Adrenal gland (tissue), 9 donors: ENCODE measurements at regions not wholly inside any gene's neighbourhood (a gene's known extent, or its start where the extent isn't known, plus 50 kb on each side); places are given as distances from the start of the nearest gene placed in this dataset.
A peak's percentile ranks its signal among the peaks of the same experiment; 100 is the strongest.

Source experiments
- DNase-seq, 7 donors: peaks; one replicate each; pipeline ENCODE4 v3.0.0-alpha.2; 2019 to 2020
- H3K27ac ChIP-seq, 5 donors: fragments of 200-600 bp; sonication (generic) in 4 of 5; 1 replicate in 3 of 5; 2 replicates in 2 of 5; pipeline versions ENCODE4 v1.5.1 to v1.8.0; 2016 to 2020; ENCODE audit warnings: mild to moderate bottlenecking in 1 of 5
- H3K27me3 ChIP-seq: fragments of 200-600 bp; 2 replicates; pipeline ENCODE4 v1.8.0; 2021
- H3K36me3 ChIP-seq, 2 donors: fragments of 200-600 bp; replicated peaks in 1 of 2; 1 replicate in 1 of 2; 2 replicates in 1 of 2; pipeline versions ENCODE4 v1.5.1 to v1.8.0; 2018 to 2022
- H3K4me1 ChIP-seq, 2 donors: fragments of 200-600 bp; replicated peaks in 1 of 2; 1 replicate in 1 of 2; 2 replicates in 1 of 2; pipeline versions ENCODE4 v1.5.1 to v1.8.0; 2018 to 2021
- H3K4me3 ChIP-seq, 4 donors: fragments of 200-600 bp; sonication (generic) in 3 of 4; one replicate each; pipeline ENCODE4 v1.5.1; 2016 to 2018
- H3K9me3 ChIP-seq, 3 donors: fragments of 200-600 bp; sonication (generic) in 1 of 3; replicated peaks in 1 of 3; 1 replicate in 2 of 3; 2 replicates in 1 of 3; pipeline versions ENCODE4 v1.5.1 to v1.8.0; 2016 to 2021
- POLR2A ChIP-seq, 2 donors: fragments of 450-650 bp; IDR thresholded peaks; one replicate each; pipeline ENCODE4 v1.6.1; 2017; ENCODE audit warnings: antibody characterized with exemption in 2 of 2, mild to moderate bottlenecking in 2 of 2, moderate library complexity in 1 of 2
- WGBS, 4 donors: extraction: QIAGEN DNeasy Blood & Tissue Kit in 2 of 4; methylation state at CpG; one replicate each; pipeline versions ENCODE4 v1.1.5 to v1.1.7; 2013 to 2017; 5-methylcytosine and 5-hydroxymethylcytosine counted together
- intact Hi-C, 2 donors: fragments of 100-400 bp; cut with DNase I; formaldehyde crosslinking; loops; one replicate each; pipeline versions ENCODE4 v1.14.1 to v1.15.0; 2022 to 2023
- TF ChIP-seq, protein P1 (sequence below), 6 experiments: fragments of 450-650 bp in 4 of 6; fragments of 200-600 bp in 2 of 6; sonication (generic) in 1 of 6; IDR thresholded peaks; 1 replicate in 5 of 6; 2 replicates in 1 of 6; pipeline versions ENCODE4 v1.5.1 to v1.8.0; 2016 to 2021; ENCODE audit warnings: antibody characterized with exemption in 6 of 6, mild to moderate bottlenecking in 2 of 6, moderate library complexity in 1 of 6
- donor health status: healthy with polysubstance abuse.
- donor health status: Bipolar disorder and iron deficiency.
- donor health status: DM: yes; HTN: yes; CAD: no.
- donor health status: DM: no; HTN: no; CAD: no.
- donor health status: DM: no; HTN: no; CAD: no.

DNA sequence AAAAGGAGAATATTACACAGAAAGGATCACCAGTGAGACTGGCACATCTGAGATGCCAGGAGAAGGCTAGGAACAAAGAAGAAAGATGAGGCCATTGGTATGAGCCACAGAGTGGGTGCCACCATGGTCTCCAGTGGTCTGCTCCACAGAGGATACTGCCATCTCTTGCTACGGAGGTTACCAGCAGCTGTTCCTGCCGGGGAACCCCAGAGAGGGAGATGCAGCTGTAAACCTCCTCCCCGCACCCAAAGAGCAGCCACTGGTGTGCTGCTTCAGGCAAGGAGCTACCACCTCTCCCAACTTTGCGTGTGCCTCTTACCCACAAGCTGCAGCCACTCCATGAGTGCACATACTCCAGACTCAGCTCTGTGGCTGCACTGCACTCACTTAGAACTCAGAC is 201.5 kb upstream of the RTL1 start:
- whole genome bisulfite sequencing, 4 donors: 83 to 91% (median 89%) methylated on average over 3 to 4 of the region's 4 CpGs
- TF ChIP-seq, protein P1, sequence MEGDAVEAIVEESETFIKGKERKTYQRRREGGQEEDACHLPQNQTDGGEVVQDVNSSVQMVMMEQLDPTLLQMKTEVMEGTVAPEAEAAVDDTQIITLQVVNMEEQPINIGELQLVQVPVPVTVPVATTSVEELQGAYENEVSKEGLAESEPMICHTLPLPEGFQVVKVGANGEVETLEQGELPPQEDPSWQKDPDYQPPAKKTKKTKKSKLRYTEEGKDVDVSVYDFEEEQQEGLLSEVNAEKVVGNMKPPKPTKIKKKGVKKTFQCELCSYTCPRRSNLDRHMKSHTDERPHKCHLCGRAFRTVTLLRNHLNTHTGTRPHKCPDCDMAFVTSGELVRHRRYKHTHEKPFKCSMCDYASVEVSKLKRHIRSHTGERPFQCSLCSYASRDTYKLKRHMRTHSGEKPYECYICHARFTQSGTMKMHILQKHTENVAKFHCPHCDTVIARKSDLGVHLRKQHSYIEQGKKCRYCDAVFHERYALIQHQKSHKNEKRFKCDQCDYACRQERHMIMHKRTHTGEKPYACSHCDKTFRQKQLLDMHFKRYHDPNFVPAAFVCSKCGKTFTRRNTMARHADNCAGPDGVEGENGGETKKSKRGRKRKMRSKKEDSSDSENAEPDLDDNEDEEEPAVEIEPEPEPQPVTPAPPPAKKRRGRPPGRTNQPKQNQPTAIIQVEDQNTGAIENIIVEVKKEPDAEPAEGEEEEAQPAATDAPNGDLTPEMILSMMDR (IDR thresholded peaks at IDR 0.05): no peak
- no peak for TF ChIP-seq POLR2A (IDR thresholded peaks at IDR 0.05)
- H3K27me3 ChIP-seq: no peaks in the 10 kb centered on the region
- no peak overlapping the region for H3K4me3 ChIP-seq
- no peaks in the 10 kb centered on the region for H3K4me1 ChIP-seq
- H3K27ac ChIP-seq: no peak overlapping the region
- peak in 2 of 7 donors; percentile 6 to 29 for DNase-seq
- H3K36me3 ChIP-seq: no peaks in the 10 kb centered on the region
- no peaks in the 10 kb centered on the region for H3K9me3 ChIP-seq
- intact Hi-C loops: no loop called here

DNA sequence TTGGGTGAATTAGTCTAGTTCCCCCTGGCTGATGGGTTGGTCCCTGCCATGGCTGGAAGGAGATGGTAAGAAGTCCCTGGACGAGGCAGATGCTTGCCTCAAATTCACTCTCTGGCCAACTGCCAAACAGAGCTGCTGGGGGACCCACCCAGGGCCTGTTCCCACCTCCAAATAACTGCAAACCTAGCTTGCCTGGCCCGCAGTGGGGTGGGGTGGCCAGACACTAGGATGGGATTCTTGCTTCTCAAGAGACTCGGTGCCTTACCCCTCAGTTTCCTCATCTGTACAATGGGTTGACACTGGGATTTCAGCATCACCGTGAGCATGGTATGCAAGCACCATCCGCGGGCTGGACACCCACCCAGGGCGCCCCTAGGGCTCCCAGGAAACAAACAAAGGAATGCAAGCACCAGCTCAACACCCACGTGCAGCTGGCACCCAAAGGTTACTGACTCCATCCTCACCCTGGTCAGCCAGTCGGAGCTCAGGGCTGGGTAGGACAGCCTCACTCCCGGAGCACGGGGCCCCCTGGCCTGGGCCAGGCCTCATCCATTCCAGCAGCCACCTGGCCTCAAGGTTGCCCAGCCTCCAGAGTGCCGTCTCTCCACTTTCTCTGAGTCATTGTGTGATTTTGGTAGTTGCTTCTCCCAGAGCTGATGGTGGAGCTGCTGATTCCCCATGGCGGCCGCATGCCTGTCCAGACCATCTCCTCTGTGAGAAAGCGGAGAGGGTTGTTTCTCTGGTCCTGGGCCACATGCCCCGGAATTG is 205.2 kb upstream of the RTL1 start:
- Histone ChIP-seq H3K4me1 (no peaks in the 10 kb centered on the region), H3K27ac (no peak overlapping the region), H3K4me3 (no peak overlapping the region), H3K36me3 (no peaks in the 10 kb centered on the region), H3K9me3 (no peaks in the 10 kb centered on the region), H3K27me3 (no peaks in the 10 kb centered on the region)
- peak in 2 of 7 donors; percentile 5 to 35 for DNase-seq
- intact Hi-C loops: no loop called here
- TF ChIP-seq, protein P1 (IDR thresholded peaks at IDR 0.05): no peak
- TF ChIP-seq POLR2A (IDR thresholded peaks at IDR 0.05): no peak
- 86 to 89% (median 87%) methylated on average over 13 to 16 of the region's 16 CpGs for WGBS, 4 donors

DNA sequence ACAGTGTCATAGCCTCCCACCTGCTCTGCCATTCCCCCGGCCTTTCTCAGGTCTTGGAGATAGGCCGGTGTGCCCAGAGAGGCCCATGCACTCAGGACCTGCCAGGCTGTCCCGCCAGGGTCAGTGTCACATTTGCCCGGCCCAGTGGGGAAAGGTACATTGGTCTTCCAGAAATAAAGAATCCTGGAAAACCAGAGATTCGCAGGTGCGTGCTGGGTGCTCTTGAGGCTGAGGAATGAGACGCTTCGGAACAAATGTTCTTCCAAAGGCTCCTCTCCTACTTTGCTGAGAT is 205.8 kb upstream of the RTL1 start:
- H3K36me3 ChIP-seq: no peaks in the 10 kb centered on the region
- H3K27ac ChIP-seq: no peak overlapping the region
- intact Hi-C loops: no loop called here
- H3K4me3 ChIP-seq: no peak overlapping the region
- DNase-seq: peak in 1 of 7 donors; percentile 39
- H3K4me1 ChIP-seq: no peaks in the 10 kb centered on the region
- no peaks in the 10 kb centered on the region for H3K9me3 ChIP-seq
- no peaks in the 10 kb centered on the region for H3K27me3 ChIP-seq
- TF ChIP-seq, protein P1 (IDR thresholded peaks at IDR 0.05): no peak
- TF ChIP-seq POLR2A (IDR thresholded peaks at IDR 0.05): no peak
- 82 to 96% (median 92%) methylated on average over 6 to 8 of the region's 8 CpGs for WGBS, 4 donors

DNA sequence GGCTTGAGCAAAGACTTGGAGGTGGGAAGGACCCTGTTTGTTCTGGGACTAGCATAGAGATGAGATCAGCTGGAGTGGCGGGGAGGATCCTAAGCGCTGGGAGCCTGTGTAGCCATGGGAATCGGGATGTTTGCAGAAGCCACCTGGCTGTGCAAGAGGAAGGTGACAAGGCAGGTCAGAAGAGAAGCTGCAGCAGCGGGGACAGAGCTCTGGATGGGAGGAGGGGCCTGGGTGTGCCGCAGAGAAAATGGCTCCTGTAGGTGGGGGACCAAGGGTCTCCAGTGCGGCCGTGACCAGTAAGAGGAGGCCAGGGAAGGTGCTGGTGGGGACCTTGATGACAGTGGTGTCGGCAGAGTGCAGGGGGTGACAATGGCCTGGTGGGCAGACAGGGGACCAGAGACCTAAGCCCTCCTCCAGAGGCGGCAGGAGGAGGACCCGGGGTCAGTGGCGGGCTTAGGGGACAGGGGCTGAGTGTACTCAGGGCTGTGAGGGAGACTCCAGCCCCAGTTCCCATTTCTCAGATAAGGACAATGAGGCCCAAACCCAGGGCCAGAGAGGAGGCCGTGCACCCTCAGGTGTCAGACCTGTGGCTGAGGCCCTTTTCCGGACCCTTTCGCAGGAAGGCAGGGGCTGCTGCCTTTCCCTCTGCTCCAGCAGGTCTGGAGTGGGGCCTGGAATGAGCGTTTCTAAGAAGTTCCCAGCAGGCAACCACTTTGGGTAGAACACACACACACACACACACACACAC is 206.6 kb upstream of the RTL1 start:
- peak in 2 of 7 donors; percentile 9 to 20 for DNase-seq
- Histone ChIP-seq H3K27me3 (no peaks in the 10 kb centered on the region), H3K36me3 (no peaks in the 10 kb centered on the region), H3K27ac (no peak overlapping the region), H3K4me1 (no peaks in the 10 kb centered on the region), H3K9me3 (no peaks in the 10 kb centered on the region), H3K4me3 (no peak overlapping the region)
- TF ChIP-seq POLR2A (IDR thresholded peaks at IDR 0.05): no peak
- TF ChIP-seq, protein P1 (IDR thresholded peaks at IDR 0.05): no peak
- intact Hi-C loops: no loop called here
- 89 to 93% (median 91%) methylated on average over 14 to 15 of the region's 15 CpGs for WGBS, 4 donors
